ENCODE measurements at regions not wholly inside any gene's neighbourhood (a gene's known extent, or its start where the extent isn't known, plus 50 kb on each side); places are given as distances from the start of the nearest gene placed in this dataset.

DNA sequence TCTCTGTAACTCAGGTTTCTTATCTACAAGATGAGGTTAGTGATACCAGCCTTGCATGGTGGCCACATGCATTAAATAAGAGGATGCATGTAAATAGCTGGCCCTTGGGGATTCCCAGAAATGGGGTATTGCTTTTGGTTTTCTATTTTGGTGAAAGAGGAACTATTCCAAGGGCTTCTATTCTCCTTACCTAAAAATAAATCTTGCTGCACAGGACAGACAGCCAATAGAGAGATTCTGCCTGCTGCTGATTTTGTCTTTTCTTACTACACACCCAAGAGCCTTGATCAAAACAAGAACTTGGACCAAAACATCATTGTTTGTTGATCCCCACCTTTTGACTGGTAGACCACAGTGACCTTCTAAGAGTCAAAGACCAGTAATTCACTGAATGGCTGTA is 161.8 kb downstream of the PJA2 start:
- Histone ChIP-seq H3K27ac (ENCODE audit: insufficient read length, low read depth, low read length) (no peak overlapping the region), H4K91ac (ENCODE audit: insufficient read length, low read depth, low read length) (no peak overlapping the region), H2BK20ac (ENCODE audit: low read depth, low read length, poor library complexity, severe bottlenecking) (no peak overlapping the region), H3K23ac (ENCODE audit: insufficient read length, low read depth, low read length) (no peak overlapping the region), H3K79me2 (ENCODE audit: insufficient read depth, low read length) (no peaks in the 10 kb centered on the region), H3K9ac (ENCODE audit: extremely low read depth, insufficient read length, low read length) (no peak overlapping the region), H4K5ac (ENCODE audit: insufficient read length, low read depth, low read length) (no peak overlapping the region), H2AFZ (ENCODE audit: low read length) (no peak overlapping the region), H3K4me2 (ENCODE audit: insufficient read depth, insufficient read length, low read length) (no peak overlapping the region), H3K23me2 (ENCODE audit: insufficient read length, low read depth, low read length, poor library complexity, severe bottlenecking) (no peaks in the 10 kb centered on the region), H3K27me3 (ENCODE audit: insufficient read depth, low read length) (no peaks in the 10 kb centered on the region), H3K56ac (ENCODE audit: insufficient read length, low read depth, low read length) (no peak overlapping the region), H3K79me1 (ENCODE audit: insufficient read depth, low read depth, low read length, poor library complexity, severe bottlenecking) (no peaks in the 10 kb centered on the region), H2BK12ac (ENCODE audit: insufficient read length, low read depth, low read length) (no peak overlapping the region), H2AK5ac (ENCODE audit: insufficient read length, low read length) (no peak overlapping the region), H3K18ac (ENCODE audit: insufficient read length, low read depth, low read length) (no peak overlapping the region), H2BK15ac (ENCODE audit: low read depth, low read length) (no peak overlapping the region), H3K14ac (ENCODE audit: insufficient read depth, low read length) (no peak overlapping the region), H4K20me1 (ENCODE audit: control insufficient read depth, insufficient read depth, insufficient read length) (no peaks in the 10 kb centered on the region), H3K4me1 (ENCODE audit: insufficient read depth, low read length) (no peaks in the 10 kb centered on the region), H3K4ac (ENCODE audit: low read depth, low read length) (no peak overlapping the region), H4K8ac (replicated peaks; ENCODE audit: insufficient read length, low read depth, low read length) (no peak overlapping the region), H2BK120ac (ENCODE audit: low read depth, low read length, poor library complexity, severe bottlenecking) (no peak overlapping the region), H3K9me3 (ENCODE audit: control insufficient read depth, low read depth, low read length) (no peaks in the 10 kb centered on the region), H3T11ph (ENCODE audit: low read length) (no peak overlapping the region), H2BK5ac (ENCODE audit: insufficient read length, low read length) (no peak overlapping the region)
- no peaks in the 10 kb centered on the region for H3K4me1 Mint-ChIP-seq
- DNase-seq = no peak
- TF ChIP-seq, protein P1, sequence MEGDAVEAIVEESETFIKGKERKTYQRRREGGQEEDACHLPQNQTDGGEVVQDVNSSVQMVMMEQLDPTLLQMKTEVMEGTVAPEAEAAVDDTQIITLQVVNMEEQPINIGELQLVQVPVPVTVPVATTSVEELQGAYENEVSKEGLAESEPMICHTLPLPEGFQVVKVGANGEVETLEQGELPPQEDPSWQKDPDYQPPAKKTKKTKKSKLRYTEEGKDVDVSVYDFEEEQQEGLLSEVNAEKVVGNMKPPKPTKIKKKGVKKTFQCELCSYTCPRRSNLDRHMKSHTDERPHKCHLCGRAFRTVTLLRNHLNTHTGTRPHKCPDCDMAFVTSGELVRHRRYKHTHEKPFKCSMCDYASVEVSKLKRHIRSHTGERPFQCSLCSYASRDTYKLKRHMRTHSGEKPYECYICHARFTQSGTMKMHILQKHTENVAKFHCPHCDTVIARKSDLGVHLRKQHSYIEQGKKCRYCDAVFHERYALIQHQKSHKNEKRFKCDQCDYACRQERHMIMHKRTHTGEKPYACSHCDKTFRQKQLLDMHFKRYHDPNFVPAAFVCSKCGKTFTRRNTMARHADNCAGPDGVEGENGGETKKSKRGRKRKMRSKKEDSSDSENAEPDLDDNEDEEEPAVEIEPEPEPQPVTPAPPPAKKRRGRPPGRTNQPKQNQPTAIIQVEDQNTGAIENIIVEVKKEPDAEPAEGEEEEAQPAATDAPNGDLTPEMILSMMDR (conservative IDR thresholded peaks at IDR 0.05) = no peak
- H3K9me3 Mint-ChIP-seq = peaks cover 11 to 16% of the 10 kb centered on the region in 2 experiments; a peak in 4 of 5 replicates
- H3K27me3 Mint-ChIP-seq (ENCODE audit: low read depth) = no peaks in the 10 kb centered on the region; the same call in 1 of the 2 replicates
- no peak overlapping the region for H3K4me3 Mint-ChIP-seq
- H3K36me3 Mint-ChIP-seq (ENCODE audit: insufficient read depth in 1 of 3, low read depth in 3 of 3) = peaks cover 3 to 9% (median 5%) of the 10 kb centered on the region in 3 experiments; a peak in 3 of 7 replicates
- no peak overlapping the region for H3K27ac Mint-ChIP-seq
